CD4-positive, alpha-beta T cell treated with Interleukin-21 for 1 hour (primary cell): ENCODE measurements at regions not wholly inside any gene's neighbourhood (a gene's known extent, or its start where the extent isn't known, plus 50 kb on each side); places are given as distances from the start of the nearest gene placed in this dataset.

Experiments used
- DNase-seq: peaks from one replicate; pipeline ENCODE4 v3.0.0-alpha.2; 2020

GRCh38 chr5:21165344-21165743 lies 1177.3 kb upstream of the CDH18 start:
- DNase-seq: no peak

DNA sequence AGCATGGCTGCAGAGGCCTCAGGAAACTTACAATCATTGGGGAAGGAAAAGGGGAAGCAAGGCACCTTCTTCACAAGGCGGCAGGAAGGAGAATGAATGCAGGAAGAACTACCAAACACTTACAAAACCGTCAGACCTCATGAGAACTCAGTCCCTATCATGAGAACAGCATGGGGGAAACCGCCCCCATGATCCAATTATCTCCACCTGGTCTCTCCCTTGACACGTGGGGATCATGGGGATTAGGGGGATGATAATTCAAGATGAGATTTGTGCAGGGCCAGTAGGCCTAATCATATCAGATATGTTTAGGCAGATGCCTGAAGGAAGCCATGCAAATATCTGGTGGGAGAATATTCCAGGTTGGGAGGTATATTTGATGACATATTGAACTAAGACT lies 1176.4 kb upstream of the CDH18 start:
- no peak for DNase-seq

DNA sequence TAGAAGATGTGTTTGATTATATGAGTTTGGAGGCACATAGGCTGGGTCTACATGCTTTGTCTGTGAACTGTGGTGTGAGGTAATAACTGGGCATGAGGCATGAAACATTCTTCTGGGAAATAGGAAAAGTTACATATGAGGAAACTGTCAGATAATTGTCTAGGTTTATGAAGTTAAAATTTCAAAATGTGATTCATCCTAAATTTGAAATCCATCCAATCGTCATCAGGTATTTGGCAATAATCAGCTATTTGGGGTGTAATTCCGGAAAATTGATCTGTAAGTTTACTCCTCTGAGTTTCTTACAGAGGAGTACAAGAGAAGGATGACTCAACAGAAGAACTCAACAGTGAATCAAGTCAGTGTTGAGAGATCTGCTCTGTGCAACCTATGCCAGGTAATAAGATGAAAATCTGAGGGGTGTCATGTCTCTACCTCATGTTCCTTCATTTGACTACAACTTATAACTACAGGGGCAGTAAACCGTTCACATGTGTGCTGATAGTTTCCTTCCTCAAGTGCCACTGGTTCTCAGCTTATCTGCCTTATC lies 1171.6 kb upstream of the CDH18 start:
- DNase-seq: no peak

DNA sequence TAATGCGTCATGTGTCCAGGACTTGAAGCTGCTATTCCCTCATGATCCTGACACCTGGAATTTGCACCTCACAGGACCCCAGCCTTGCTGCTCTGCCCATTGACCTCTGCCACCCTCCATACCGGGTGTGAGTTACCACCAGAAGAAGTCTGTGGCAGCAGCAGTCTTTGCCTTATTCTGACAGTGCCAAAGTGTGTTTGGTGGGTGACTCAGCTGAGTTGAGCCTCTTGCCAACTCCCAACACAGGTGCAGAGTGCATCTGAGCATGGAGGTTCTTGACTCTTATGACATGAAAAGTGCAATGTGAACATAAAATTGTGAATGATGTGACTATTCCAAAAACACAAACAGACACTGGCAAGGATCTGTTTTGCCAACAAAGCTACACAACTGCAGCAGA lies 1166.5 kb upstream of the CDH18 start:
- no peak for DNase-seq

DNA sequence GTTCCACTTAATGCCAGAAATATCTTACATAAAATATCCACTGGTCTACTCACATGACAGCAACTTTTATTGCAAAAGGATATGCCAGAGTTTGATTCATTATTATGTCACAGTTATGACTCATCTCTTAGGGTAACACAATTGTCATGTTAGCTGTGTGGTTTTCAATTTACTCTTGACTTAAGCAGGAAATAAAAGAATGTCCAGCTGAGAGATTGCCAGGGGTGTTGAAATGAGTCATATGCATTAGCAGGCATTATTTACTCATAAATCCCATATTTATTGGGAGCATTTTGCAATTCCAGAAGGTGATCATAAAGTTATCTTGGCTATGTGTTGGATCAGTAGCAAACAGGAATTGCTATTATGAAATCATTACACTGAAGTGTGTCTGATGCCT lies 1164.6 kb upstream of the CDH18 start:
- no peak for DNase-seq

DNA sequence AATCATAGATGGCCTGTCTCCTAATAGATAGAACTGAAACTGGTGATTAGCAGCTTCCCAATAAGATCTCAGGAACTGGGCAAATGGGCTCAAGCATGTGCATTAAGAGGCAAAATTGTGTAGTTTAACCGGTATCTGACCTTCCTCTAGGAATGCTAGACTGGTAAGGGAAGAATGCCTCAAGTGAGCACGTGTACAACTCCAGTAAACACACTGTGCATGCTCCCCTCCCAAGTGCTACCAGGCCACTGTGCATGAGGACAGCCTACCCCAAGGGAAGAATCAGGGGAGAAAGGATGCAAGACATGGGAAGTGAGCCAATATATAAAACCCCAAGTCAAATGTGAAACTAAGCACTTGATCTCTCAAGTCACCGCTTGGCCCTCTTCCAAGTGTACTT lies 1157.4 kb upstream of the CDH18 start:
- no peak for DNase-seq

- no peak for DNase-seq
Measured at GRCh38 chr5:21143686-21144085, 1155.7 kb upstream of the CDH18 start.

DNA sequence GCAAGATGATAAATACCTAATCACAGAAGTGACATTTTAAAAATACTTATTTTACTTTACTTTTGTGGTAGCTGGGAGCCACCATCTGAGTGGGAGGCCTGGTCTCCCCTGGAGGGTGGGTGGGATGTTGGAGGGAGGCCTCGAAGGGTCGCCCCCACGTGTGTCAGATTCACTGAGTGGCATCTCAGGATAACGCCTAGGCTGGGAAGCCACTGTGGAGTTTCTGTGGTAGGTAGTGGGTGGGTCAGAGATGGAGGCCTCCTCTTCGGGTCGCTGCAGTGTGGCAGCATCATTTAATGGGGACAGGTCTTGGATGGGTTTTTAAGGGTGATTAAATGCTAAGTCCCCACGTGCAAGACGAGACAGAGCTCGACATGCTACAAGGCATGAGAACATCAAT lies 1154.8 kb upstream of the CDH18 start:
- DNase-seq: no peak

- no peak for DNase-seq
Measured at GRCh38 chr5:21140987-21141386, 1153.0 kb upstream of the CDH18 start.

GRCh38 chr5:21126236-21126635 lies 1138.2 kb upstream of the CDH18 start:
- no peak for DNase-seq

GRCh38 chr5:21125238-21125983 lies 1137.4 kb upstream of the CDH18 start:
- no peak for DNase-seq

DNA sequence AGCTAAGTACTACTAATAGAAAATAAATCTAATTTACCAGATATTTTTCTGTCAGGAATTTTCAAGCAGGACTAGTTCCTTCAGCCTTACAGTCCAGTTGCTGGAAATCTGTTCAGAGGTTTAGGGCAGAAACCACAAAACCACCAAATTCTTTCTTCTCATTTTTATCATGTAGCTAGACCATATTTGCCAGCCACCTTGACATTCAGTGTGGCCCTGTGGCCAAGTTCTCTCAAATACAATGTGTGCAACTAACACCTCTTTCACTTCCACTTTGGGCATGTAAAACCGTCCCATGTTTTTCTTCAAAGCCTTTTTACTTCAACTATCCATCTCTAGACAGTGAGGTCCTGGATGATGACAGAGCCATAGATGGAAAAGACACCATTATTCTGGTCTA lies 1133.2 kb upstream of the CDH18 start:
- DNase-seq: no peak

DNA sequence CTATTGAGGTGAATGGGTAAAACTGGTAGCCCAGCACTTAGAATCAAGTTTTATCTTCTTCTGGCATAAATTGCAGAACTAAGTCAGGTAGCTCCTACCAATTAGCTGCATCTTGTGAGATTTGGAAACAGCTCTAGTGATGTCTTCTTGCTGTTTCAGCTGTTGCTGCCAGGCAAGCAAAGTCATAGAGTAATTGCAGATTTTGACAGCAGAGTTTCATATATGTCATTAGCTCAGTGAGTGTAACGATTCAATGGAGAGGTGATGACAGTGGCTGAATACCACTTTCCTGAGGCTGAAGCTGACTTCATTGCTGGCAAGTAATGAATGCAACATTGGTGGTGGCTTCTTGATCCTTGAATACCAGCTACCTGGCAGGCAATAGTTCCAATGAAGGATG lies 1109.7 kb upstream of the CDH18 start:
- DNase-seq: no peak

DNA sequence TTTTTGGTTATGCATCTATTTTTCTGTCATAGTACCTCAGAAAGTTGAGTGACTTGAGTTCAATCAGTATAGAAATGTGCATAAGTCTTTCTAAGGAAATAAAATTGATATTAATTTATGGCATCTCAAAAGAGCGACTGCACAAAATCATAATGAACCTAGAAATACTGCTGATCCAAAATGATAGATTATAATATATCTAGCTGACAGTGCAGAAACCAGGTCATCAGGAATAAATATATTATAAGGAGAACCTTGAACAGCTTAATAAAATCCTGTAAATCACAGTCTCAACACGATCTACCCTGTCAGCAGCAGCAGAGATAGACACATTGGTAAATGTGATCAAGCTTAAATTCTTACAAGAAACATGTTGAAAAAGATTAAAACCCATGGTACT lies 1106.6 kb upstream of the CDH18 start:
- no peak for DNase-seq

DNA sequence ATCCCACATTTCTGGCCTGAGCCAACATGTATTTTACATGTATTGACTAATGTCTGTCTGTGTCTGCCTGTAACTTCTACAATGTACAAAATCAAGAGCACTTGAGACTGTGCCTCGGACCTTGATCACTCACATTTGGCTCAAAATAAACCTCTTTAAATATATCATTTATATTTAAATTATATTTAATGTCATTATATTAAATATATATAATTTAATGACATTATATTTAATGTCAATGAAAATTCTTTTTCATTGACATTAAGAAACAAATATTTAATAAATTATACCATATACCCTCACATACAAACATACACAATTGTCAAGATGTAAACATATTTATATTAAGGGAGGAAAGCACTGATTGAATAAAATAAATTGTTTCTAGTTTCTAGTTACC lies 1099.8 kb upstream of the CDH18 start:
- no peak for DNase-seq

DNA sequence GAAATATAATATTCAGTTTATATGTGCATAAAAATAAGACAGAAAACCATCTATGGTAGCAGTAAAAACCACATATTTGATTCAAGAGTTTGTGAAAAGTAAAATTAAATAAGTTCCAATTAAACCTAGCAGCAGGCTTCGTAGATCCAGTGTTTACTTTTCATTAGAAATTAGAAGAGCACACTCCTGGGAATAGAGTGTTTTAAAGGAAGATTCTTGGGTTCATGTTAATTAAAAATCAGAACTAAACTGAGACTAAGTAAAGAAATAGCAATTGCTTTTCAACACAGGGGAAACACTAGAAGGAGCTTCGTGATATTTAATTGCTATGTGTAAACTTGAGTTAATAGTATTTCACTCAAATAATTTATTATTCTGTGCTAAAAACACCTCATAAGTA lies 1097.8 kb upstream of the CDH18 start:
- no peak for DNase-seq

GRCh38 chr5:21071986-21072385 lies 1084.0 kb upstream of the CDH18 start:
- no peak for DNase-seq

DNA sequence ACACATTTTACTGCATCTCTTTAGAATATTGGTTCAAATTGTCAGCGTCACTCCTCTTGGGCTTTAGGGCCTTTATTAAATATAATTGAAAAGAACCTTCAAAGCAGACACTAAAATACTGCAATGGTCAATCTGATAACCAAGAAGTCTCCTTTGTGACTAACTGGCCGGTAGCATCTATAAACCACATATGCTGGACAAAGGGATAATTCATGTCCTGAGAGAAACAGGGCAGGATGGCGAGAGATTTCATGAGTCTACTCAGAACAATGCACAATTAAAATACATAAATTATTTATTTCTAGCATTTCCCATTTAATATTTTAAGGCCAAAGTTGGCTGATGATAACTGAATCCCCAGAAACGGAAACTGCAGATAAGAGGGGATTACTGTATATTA lies 1083.4 kb upstream of the CDH18 start:
- DNase-seq: no peak

- DNase-seq: no peak
Measured at GRCh38 chr5:21070858-21071257, 1082.9 kb upstream of the CDH18 start.

DNA sequence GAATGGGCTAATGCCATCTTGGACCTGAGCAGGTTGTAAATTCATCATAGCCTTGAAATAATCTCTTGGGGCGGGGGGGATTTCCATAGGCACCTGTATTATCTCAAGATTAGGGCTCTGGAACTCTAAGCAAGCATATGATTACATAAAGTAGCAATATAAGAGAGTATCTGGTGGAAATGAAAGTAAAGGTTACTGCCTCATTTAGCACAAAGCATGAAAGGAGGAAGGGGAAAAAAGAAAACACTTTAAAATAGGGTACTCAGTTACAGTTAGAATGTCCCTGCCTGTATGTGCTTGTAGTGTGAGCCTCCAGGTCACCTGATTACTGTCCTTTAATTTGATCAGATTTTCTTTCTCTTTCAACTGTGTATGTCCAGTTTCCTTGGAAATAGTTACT lies 1079.7 kb upstream of the CDH18 start:
- no peak for DNase-seq

- no peak for DNase-seq
Measured at GRCh38 chr5:21063146-21063545, 1075.1 kb upstream of the CDH18 start.

DNA sequence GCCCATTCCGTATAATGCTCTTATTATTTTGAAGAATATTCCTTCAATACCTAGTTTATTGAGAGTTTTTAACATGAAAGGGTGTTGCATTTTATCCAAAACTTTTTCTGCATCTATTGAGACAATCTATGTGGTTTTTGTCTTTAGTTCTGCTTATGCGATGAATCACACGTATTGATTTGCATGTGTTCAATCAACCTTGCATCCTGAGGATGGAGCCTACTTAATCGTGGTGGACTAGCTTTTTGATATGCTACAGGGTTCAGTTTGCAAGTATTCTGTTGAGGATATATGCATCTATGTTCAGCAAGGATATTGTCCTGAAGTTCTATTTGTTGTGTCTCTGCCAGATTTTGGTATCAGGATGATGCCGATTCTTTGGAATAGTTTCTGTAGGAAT lies 1070.3 kb upstream of the CDH18 start:
- DNase-seq: no peak

GRCh38 chr5:21051945-21052344 lies 1063.9 kb upstream of the CDH18 start:
- no peak for DNase-seq

DNA sequence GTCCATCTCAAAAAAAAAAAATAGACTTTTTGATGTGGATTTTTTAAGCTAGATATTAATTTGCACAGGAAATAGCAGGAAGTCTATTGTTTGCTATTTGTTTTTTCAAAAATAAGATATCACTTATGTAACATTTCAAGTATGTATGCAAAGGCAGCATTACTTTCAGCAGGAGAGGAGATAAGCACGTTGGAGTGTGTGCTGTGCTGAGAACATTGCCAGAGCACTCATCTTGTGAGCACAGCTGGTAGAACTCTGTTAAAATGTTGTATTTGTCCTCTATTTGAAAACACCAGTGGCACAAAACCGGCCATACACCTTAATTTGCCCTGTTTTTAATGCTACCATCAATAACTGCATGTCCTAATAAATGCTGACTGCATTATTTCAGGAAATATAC lies 1061.9 kb upstream of the CDH18 start:
- DNase-seq: no peak

DNA sequence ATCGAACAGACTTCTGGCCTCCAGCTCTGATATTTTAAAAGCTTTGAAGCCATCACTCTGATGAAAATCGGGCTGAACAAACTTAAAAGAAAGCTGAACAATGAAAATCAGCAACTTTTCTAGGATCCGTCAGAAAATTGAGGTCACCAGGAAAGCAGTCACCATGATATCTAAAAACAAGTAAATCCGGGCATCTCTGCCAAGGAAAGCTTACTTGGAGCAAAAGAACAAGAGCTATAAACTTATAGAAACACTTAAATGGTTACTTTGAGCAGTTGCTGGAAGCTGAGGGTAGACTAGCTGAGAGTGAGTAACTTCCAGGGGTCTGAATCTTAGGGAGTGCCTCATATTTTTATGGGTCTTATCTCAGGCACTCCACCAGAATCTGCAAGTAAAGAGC lies 1043.0 kb upstream of the CDH18 start:
- no peak for DNase-seq
